Fibroblast of the conjunctiva (primary cell): ENCODE measurements at regions not wholly inside any gene's neighbourhood (a gene's known extent, or its start where the extent isn't known, plus 50 kb on each side); places are given as distances from the start of the nearest gene placed in this dataset.
"Not testable (repeated sequence)": the region's sequence is repeated elsewhere in the genome, so short reads cannot be mapped to it uniquely, and the experiment has no call there.

Experiments used
- DNase-seq: peaks from one replicate; pipeline ENCODE4 v3.0.0-alpha.2; 2010; ENCODE audit warnings: low read depth

DNA sequence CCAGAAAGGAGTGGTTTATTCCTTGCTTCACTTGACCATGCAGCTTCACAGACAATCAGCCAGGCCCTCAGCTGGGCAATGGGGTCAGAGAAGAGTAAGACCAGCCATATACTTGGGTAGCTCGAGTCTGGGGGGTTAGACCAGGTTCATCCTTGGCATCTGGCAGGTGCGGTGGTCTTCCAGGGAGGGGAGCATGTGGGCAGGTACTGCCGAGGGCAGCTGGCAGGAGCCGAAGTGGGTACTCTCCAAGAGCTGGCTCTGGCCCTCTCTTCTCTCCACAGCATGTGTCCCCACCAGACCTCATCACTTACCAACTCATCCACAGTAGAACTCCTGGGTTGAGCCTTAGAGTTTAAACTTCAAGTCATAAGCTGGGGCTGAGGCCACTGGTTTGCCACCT, 156.8 kb downstream of the FOXD2 start:
- DNase-seq, result no peak

DNA sequence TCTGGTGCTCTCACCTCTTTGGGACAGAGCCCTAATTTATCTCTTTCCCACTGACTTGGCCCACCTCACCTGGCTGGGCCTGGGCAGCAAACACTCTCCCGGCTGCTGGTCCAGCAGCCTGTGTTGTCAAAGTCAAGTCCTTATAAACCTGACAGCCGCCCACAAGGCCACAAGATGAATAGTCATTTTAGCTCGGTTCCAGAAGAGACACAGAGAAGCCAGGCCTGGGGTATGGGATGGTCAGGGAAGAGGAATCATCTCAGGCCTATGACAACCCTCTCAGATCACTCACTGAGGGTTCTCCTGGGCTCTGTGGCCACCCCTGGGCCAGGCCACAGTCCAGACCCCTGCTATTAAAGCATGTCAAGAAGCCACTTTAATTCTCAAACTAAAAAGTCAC, 158.5 kb downstream of the FOXD2 start:
- no peak for DNase-seq

DNA sequence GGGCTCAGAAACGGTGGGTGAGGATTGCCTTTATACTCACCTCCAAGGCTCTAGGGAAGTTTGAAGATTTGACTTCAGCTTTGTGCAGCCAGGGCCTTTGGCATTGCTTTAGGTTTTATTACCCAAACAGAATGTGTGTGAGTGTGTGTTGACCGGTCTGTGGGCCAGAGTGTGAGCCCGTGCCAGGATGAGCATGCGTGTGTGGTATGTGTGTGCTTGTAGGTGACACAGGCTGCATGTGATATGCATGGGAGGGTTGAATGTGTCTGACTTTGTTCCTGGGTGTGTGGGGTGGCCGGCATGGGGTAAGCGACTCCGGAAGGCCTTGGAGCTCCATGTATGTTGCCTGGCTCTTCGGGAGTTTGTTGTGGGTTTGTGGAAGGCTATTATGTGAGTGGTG, 160.5 kb downstream of the FOXD2 start:
- no peak for DNase-seq

DNA sequence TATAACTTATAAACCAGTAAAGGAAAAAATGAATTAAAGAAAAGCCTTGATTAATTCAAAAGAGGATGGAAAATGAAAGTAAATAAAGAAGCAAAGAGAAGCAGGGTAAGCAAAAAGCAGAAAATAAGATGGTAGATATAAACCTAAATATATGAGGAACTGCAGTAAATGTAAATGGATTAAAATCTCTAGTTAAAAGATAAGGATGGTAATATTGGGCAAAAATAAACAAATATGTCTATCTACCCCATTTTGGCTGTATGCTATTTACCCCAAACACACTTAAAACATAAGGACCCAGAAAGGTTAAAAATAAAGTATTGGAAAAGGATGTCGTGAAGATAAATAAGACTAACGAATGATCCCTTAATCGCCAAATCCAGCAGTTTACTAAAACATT, 161.9 kb downstream of the FOXD2 start:
- DNase-seq, result no peak

DNA sequence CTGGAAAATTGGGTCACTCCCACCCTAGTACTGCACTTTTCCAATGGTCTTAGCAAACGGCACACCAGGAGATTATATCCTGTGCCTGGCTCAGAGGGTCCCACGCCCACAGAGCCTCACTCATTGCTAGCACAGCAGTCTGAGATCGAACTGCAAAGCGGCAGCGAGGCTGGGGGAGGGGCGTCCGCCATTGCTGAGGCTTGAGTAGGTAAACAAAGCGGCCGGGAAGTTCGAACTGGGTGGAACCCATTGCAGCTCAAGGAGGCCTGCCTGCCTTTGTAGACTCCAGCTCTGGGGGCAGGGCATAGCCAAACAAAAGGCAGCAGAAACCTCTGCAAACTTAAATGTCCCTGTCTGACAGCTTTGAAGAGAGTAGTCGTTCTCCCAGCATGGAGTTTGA, 164.6 kb downstream of the FOXD2 start:
- DNase-seq, result not testable (repeated sequence)

DNA sequence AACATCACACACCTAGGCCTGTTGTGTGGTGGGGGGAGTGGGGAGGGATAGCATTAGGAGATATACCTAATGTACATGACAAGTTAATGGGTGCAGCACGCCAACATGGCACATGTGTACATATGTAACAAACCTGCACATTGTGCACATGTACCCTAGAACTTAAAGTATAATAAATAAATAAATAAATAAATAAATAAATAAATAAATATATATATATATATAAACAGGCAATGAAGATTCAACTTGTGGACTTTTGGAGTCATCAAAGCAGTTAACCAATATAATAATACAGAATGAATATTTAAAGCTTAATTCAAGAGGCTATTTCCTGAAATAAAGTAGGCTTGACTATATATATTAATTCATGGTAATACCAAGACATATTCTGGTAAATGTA, 167.0 kb downstream of the FOXD2 start:
- not testable (repeated sequence) for DNase-seq

DNA sequence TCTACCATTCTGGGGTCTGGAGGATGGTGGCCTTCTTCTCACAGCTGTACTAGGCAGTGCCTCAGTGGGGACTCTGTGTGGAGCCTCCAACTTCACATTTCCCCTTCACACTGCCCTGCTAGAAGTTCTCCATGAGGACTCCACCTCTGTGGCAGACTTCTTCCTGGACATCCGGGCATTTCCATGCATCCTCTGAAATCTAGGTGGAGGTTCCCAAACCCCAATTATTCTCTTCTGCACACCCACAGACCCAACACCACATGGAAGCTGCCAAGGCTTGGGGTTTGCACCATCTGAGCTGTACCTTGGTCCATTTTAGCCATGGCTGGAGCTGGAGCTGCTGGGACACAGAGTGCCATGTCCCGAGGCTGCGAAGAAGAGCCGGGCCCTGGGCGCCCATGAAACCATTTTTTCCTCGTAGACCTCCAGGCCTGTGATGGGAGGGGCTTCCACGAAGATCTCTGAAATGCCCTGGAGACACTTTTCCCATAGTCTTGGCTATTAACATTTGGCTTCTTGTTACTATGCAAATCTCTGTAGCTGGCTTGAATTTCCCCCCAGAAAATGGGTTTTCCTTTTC, 170.5 kb downstream of the FOXD2 start:
- DNase-seq, result no peak

DNA sequence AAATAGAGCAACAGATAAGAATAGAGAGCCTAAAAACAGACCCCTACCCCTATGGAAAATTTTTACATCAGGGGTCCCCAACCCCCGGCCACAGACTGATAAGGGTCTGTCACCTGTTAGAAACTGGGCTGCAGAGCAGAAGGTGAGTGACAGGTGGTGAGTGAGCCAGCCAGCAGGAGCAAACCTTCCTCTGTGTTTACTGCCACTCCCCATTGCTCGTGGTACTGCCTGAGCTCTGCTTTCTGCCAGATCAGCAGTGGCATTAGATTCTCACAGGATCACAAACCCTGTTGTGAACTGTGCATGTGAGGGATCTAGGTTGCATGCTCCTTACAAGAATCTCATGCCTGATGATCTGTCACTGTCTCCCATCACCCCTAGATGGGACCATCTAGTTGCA, 174.1 kb downstream of the FOXD2 start:
- DNase-seq, result no peak

DNA sequence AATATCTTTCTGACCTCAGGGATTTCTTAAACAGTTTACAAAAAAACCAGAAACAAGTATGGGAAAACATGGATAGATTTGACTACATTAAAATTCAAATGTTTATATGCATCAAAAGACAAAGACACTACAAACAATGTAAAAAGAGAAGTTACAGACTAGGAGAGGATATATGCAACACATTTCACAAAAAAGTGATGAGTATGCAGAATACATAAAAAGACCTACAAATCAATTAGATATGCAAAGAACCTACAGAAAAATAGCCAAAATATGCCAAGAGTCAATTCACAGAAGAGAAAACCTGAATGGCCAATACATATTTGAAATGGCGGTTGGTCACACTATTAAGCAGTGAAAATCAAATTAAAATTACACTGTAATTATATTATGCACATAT, 175.0 kb downstream of the FOXD2 start:
- DNase-seq, result no peak

DNA sequence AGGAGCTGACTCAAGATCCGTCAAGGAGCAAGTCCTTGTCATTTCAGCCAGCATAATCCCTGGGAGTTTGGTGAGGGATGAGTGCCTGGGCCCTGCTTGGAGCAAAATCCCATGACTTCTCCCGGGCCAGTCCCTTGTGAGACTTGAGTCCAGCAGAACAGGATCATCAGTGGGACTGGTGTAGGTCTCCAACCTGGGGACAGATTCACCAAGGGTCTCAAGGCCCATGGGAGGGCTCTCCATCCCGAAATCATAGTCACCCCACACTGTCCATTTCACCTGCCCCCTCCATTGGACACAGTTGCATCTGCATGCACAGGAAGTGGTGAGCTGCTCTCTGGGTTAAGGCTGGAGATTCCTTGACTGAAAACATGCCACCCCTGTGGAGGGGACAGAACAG, 178.2 kb downstream of the FOXD2 start:
- no peak for DNase-seq

DNA sequence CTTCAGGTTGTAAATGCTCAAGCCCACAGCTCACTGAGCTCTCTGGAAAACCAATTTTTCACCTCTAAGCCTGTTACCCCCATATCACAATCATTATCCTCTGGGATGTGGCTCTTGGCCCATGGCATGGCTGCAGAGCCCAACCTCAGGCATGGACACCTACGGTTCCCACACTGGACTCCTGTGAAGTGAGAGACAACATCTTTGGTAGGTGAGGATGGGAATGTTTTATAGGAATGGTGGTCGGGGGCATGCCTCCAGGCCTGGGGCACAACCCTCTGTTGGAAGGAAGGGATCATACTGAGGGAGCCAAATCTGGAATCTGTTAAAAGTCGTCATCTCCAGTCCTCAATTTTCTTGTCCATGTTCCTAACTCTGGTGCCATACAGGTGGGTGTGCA, 179.1 kb downstream of the FOXD2 start:
- no peak for DNase-seq

DNA sequence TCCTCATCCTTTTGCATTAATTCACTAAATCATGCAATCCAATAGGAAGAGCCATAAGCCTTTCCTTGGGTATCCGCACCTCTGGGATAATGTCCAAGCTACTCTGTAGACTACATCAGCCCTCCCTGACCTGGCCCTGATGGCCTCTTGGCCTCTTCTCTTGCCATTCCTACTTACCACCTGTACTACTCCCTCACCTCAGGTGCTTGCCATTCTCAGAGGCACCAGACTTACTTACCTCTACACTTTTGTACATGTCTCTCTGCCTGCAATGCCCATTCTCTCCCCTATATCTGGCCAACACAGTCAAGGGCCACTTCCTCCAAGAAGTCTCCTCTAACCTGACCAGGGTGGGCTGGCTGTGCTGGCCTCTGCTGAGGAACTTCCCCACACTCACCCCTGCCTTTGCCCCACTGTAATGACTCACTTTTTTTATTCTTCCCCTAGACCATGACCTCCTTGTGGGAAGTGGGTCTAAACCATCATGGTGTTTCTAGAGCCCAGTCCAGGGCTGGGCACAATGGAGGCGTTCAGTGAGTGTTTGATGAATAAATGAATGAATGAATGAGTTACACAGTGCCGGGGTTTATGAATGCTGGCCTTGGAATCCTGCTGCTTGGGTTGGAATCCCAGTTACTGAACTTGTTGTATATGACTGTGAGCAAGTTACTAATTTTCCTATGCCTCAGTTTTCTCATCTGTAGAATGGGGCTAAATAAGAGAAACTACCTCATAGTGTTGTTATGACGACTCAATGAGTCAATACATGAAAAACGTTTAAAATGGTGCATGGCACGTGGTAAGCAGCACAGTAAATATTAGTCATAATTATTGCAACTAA, 179.8 kb downstream of the FOXD2 start:
- DNase-seq, result no peak

DNA sequence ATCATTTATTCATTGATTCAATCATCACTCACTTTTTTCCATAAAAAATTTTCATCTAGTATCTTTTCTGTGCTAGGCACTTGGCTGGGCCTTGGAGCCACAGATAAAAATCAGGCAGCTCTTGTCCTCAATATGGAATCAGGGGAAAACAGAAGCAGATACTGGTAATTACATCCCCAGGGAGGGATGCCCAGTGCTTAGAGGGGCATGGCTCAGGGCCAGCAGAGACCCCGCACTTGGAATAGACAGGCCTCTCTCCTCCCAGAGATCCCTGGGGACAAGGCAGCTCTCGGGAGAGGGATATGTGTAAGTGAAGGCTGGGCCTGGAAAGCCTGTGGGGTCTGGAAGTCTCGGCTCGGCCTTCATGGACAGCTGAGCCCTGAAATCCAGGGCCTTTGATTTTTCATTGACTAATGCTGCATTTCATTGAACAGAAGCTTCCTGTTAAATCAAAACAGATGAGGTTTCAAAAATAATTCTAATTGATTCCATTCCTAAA, 180.4 kb downstream of the FOXD2 start:
- no peak for DNase-seq

DNA sequence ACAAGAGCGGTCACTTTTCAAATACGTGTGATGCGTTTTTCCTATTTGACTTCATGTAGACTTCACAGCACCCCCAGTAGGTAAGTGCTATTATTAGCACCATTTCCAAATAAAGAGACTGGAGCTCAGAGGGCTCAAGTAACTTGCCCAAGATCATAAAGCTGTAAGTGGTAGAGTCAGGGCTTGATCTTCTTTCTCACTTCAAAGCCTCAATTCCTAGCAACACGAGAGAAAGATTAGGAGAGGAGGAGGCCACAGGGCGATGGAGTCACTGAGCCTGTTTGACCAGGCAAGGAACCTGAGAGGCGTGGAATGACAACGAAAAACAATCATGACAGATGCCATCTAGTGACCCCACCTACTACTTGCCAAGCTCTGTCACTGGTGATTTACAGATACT, 181.0 kb downstream of the FOXD2 start:
- no peak for DNase-seq

DNA sequence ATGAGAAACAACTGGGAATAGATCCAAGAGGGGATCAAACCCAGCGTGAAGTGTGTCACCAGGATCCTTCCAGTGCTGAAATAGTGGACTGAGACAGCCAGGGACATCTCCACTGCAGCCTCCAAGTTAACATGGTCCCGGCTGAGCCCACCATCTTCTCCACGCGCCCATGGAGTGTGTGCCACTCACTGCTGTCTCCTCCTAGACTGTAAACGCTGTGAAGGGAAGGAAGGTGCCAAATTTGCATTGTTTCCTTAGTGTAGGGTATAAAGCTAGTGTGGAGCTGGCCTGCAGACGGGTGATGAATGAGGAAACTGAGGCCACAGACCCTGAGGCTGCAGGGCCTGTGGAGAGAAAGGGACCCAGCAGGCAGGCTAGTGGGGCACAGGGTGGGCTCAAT, 183.6 kb downstream of the FOXD2 start:
- no peak for DNase-seq

DNA sequence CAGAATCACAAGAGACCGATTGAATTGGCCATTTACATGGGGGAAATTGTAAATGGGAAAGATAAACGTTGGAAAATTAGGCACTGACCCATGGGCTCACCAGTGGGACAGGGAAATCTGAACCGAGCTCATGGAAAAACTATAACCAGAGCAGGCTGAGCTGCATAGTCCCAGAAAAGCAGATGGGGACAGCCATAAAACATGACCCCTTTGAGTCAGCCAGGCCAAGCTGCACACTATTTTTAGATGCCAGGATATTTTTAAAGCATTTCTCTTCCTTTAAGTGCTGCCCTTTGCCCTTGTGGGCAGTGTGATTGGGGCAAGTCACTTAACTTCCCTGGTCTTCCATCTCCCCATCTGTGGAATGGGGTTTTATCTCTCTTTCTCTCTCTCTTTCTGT, 184.1 kb downstream of the FOXD2 start:
- no peak for DNase-seq

DNA sequence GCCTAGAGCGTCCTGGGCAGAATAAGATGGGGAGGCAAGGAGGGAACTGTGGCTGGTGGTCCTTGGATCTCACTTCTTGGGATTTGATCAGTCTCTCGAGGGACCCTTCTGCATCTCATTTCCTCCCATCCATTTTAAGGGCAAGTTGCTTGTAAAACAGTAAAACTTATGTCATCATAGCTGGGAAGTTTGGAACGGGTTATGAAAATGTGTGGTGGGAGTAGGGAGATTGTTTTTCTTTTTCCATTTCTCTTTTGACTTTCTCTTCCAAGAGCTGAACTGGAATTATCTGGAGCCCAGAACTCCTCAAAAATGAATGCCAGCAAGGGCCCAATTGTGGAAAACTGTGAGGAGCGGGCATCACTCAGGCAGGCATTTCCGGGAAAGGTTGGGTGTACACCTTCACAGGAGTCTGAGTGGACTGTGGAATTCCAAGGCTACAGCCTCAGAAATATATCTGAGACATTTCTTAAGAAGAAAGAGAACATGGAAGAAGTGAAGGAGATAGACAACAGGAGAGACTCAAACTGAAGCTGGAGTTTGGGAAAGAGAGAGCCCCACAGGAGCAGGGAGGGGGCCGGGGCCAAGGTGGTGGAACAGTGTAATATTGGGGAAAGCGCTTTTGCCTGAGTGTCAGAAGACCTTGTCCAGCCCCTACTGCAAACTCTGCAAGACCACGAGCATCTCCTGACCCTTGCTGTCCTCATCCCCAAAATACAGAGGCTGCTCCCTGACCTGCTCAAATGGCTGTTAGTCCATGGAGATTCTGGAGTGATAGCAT, 185.1 kb downstream of the FOXD2 start:
- DNase-seq, result no peak

DNA sequence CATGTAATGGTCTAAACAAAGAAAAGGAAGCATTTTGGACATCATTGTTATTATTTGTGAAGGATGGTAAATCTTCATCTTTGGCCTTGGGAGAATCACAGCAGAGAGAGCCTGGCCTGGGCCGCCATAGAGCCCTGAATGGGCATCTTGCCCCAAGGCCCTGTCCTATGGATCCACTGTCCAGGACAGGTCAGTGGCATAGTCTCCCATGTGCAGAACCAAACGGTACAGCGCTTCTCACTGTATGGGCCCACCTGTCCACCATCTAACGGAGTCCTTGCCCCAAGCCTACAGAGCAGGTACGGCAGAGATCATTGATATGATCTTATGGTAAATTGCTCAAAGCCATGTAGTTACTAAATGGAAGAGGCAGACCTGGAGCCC, 185.7 kb downstream of the FOXD2 start:
- no peak for DNase-seq

DNA sequence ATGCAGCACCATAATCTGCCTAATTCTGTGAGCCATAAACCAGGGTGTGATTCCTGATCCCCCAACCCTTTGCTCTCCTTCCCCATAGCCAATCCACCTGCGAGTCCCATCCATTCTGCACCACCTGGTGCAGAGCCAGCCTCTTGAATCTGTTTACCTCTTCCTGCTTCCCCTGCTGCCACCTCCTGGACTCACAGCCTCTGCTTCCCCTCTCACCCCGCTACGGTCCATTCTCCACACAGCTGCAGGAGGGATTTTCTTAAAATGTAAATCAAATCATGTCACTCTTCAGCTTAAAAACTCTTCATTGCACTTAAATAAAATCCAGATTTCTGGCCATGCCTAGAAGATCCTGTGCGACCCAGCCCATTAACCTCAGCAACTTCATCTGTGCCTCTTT, 186.7 kb downstream of the FOXD2 start:
- DNase-seq, result no peak

DNA sequence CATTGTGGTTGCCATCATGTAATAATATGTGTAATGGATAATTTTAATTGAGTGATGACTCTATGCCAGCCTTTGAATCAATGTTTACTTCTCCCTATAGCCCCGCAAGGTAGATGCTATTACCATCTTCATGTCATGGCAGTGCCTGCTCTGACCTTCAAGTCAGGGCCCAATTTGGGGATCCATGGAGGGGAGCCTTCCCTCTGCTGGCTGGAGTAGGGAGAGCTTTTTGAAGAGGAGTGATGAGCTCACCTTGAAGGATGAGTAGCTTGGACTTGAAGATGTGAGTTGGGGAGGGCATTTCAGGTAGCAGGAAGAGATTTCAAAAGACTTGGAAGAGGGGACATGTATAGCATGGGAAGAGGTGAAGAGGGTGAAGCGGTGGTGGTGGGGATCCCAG, 189.2 kb downstream of the FOXD2 start:
- no peak for DNase-seq

DNA sequence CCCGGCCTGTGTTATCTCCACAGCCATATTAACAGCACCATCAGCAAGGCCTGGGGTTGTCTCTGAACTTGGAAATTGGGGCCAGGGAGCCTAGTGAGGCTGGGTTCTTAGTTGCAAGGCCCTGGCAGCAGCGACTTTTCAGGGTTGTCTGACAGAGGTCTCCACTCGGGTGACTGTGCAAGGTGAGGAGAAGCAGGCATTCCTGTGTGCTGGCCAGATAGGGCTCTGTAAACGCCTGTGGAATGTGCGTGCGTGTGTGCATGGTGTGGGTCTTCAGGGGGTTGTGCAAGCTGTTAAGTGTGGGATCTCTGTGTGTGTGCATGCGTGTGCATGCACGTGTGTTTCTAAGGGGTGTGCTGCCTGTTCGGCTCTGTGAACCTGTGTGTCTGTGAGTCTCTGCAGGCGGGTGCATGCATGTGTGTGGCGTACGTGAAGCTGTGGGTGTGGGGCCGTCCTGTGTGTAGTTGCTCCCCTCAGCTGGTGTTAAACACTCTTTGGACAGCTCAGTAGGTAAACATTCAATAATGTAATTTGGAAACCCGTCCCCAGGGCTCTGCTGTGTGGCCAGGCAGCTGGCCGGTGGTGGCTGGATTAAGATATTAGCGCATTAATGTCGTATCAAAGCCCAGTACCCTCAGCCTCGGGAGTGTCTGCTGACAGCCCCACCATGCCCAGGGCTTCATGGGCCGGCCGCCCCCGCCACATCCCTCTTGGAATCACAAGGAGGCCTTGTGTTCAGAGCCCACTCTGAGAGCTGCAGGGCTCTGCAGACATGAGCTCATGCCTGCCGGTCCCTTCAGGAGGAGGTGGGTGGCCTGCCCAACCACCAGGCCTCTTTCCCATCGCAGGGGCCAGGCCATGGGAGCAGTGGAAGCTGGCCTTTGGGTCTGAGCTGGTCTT, 189.9 kb downstream of the FOXD2 start:
- DNase-seq, result no peak

DNA sequence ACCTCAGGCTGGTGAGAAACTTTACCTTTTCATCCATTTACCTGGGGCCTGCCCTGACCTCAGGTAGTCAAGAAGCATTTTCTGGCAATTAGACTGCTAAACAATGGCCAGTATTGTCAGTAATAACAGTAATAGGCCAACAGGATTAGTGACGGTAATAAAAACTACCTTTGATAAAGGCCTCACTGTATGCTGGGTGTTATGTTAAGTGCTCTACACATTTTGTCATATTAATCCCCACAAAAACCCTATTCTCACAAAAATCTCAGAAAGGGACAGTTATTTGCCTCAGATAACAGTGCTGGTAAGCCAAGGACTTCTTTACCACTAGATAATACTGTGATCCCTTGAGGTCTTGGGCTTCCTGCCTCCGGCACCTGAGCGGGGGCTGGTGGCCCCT, 191.4 kb downstream of the FOXD2 start:
- no peak for DNase-seq
